NT2/D1 (cell line): ENCODE measurements at regions not wholly inside any gene's neighbourhood (a gene's known extent, or its start where the extent isn't known, plus 50 kb on each side); places are given as distances from the start of the nearest gene placed in this dataset.

ENCODE experiments used
- YY1 ChIP-seq: IDR thresholded peaks from 2 replicates; pipeline ENCODE4 v1.6.1; 2011; ENCODE audit not compliant: insufficient read length, insufficient read depth
- ZNF274 ChIP-seq: IDR thresholded peaks from 2 replicates; pipeline ENCODE4 v1.6.1; 2011; ENCODE audit warnings: mild to moderate bottlenecking, low read depth, low read length

- no peak for TF ChIP-seq ZNF274
- no peak for TF ChIP-seq YY1
Observed at GRCh38 chr9:24242576-24242975, 303.1 kb downstream of the IZUMO3 start.
